Activated CD8-positive, alpha-beta memory T cell treated with anti-CD3 and anti-CD28 coated beads for 24 hours (primary cell): ENCODE measurements at regions not wholly inside any gene's neighbourhood (a gene's known extent, or its start where the extent isn't known, plus 50 kb on each side); places are given as distances from the start of the nearest gene placed in this dataset.
"Not testable (repeated sequence)": the region's sequence is repeated elsewhere in the genome, so short reads cannot be mapped to it uniquely, and the experiment has no call there.

Source experiments
- DNase-seq: peaks from one replicate; pipeline ENCODE4 v3.0.0-alpha.2; 2020

DNA sequence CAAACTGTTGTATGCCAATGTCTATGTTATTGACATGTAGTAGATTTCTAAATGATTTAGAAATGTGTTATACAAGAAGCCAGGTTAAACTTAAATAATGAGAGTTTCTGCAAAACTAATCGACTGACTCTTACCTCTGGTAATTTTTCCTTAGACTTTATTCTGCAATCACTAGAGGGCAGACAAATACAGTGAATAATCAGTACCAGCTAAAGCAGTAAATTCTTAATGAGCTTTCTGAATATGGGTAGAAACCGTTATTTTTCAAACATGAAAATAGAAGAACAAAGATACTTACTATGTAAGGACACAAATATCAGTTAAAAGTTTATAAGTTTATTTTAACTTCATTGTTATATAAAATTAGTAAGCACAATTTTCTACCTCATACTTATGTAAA, 97.9 kb upstream of the RGS1 start:
- DNase-seq: no peak

DNA sequence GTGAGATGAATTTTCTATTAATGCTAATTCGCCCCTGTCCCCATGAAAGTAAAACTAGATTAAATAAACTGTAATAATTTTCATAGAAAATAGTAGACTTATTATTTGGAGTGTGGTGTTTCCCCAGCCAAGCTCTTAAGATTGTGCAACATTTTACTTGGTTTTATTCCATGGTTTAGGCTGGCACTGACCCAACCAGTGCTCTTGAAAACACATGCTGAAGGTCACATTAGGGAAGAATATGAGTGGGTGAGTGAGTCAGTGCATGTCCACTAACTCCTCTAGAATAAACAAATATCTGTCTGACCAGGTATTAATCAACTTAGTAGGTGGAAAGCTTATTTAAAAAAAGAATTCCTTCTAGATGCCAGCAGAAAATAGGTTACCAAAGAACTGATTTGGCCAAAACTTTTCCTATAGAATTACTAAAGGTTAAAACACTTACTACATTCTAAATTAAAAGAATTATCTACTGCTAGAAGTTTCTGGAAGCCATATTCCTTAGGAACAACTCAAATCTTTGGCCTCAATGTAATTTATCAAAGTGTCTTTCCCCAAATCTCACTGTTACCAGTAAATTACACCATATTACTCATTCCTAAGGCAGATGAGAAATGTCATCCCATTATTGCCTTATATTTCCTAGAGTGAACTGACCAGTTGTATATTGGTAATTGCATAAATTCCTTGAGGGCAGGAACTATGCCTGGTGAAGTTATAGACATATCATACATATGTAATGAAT, 89.7 kb upstream of the RGS1 start:
- no peak for DNase-seq

DNA sequence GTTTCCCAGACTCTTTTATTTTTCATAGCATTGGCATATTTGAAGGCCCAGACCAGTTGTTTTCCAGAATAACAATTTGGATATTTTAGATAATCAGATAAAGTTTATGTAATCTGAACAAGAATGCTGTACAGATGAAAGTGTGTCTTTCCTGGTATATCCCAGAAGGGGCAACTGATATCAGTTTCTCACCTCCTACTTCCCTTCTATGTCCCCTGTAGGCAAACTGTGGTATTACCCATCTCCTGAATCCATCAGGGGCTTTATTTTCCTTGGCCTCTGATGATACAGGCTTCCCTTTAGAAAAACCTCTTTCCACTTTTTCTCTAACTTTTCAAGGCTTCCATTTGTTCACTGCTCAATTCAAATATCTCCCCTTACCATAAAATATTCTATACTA, 87.5 kb upstream of the RGS1 start:
- DNase-seq: no peak

DNA sequence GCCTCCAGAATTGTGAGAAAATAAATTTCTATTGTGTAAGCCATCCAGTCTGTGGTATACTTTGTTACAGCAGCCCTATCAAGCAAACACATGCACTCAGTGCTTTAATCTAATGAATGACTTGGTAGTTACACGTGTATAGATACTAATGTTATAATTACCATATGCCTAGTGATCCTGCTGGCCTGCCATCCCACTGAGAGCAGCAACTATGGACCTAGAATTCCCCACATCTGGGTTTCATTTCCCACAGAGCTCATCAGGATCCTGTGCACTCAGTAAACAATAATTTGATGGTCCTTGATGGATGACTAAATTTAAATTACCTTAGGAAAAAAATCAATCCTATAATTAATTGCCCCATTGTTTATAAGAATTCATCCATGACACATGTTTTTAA, 86.5 kb upstream of the RGS1 start:
- DNase-seq: no peak

DNA sequence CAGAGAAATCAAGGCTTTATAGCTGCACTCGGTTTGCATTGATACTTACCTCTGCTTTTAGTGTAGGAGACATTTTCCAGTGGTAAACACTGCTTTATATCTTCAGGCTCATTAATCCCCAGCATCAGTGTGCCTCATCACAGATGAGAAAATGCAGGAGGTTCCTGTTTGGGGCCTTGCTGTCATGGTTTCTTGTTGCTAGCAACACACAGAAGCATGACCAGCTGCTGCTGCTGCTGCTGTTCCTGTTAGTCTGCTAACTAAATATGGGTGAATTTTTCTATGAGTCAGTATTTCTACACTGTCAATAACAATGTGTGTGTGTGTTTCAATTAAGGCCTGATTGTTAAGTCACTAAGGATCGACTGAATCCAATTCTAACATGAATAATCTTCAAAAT, 85.8 kb upstream of the RGS1 start:
- no peak for DNase-seq

- no peak for DNase-seq
Observed at GRCh38 chr1:192491804-192492554, 83.6 kb upstream of the RGS1 start.

- no peak for DNase-seq
Observed at GRCh38 chr1:192493584-192493983, 82.0 kb upstream of the RGS1 start.

DNA sequence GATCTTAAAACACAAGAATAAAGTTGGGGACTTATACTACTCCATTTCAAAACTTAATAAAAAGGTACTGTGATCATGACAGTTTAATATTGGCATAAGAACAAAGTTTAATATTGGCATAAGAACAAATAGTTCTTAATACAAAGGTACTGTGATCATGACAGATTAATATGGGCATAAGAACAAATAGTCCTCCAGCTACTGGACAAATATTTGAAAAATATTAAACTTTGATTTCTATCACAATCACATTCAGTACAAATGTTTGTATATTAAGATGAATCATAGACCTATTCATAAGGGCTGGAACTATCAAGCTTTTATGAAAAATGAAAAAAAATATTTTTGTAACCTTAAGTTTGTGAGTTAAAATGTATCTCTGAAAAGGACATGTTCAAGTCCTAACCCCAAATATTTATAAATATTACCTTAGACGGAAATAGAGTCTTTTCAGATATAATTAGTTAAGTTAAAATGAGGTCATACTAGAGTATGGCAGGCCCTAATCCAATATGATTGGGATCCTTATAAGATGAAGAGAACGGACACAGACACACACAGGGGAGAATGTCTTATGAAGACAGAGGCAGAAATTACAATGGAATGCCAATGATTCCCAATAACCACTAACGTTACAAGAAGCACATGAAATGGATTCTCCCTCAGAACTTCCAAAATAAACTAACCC, 79.1 kb upstream of the RGS1 start:
- no peak for DNase-seq

GRCh38 chr1:192497214-192497794, 78.3 kb upstream of the RGS1 start:
- DNase-seq: no peak

DNA sequence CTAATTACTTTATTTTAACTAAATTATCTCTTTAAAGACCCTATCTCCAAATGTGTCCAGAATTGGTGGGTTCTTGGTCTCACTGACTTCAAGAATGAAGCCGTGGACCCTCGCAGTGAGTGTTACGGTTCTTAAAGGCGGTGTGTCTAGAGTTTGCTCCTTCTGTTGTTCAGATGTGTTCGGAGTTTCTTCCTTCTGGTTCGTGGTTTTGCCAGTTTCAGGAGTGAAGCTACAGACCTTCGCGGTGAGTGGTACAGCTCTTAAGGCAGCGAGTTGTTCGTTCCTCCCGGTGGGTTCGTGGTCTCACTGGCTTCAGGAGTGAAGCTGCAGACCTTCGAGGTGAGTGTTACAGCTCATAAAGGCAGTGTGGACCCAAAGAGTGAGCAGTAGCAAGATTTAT, 77.5 kb upstream of the RGS1 start:
- DNase-seq: not testable (repeated sequence)

GRCh38 chr1:192499061-192499581, 76.5 kb upstream of the RGS1 start:
- DNase-seq: not testable (repeated sequence)

GRCh38 chr1:192500541-192500940, 75.0 kb upstream of the RGS1 start:
- DNase-seq: not testable (repeated sequence)

DNA sequence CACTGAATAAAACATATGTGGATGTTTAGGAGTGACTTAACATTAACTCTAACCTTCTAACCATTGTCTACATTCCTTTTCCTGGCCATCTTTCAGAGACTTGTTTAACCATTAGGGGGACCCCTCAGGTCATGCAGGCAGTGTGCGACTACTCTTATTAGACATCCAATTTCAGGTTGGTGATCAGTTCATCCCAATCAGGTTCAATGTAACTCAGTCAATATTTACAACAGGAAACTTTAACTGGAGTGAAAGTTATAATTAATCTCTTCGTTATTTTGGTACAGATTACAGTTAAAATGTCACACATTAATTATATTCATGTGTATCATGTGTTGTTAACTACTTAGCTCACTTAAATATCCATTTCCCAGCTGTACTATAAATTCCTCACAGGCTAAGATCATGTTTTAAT, 68.8 kb upstream of the RGS1 start:
- DNase-seq: no peak

- no peak for DNase-seq
Observed at GRCh38 chr1:192512426-192513162, 63.0 kb upstream of the RGS1 start.

- no peak for DNase-seq
Observed at GRCh38 chr1:192513196-192513595, 62.4 kb upstream of the RGS1 start.

DNA sequence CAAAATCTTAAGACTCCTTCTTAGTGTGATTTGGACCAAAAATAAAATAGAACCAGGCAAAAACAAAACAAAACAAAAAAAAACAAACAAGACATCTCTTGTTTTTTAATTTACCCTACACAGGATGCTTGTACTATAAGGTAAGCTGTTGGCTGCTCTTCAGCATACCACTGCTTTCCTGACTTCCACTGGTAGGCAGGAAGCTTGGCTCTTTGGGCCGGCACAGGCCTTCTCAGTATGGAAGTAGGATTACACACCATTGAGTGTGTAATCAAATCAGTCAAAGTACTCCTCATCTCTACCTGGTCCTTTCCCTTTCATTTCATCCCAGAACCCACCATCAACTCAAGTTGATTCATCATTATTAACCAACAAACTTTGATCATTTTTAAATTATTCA, 61.9 kb upstream of the RGS1 start:
- DNase-seq: no peak

- no peak for DNase-seq
Observed at GRCh38 chr1:192516776-192517297, 58.7 kb upstream of the RGS1 start.

GRCh38 chr1:192517716-192518355, 57.7 kb upstream of the RGS1 start:
- not testable (repeated sequence) for DNase-seq

GRCh38 chr1:192518700-192519099, 56.9 kb upstream of the RGS1 start:
- no peak for DNase-seq

GRCh38 chr1:192521734-192522133, 53.8 kb upstream of the RGS1 start:
- no peak for DNase-seq

DNA sequence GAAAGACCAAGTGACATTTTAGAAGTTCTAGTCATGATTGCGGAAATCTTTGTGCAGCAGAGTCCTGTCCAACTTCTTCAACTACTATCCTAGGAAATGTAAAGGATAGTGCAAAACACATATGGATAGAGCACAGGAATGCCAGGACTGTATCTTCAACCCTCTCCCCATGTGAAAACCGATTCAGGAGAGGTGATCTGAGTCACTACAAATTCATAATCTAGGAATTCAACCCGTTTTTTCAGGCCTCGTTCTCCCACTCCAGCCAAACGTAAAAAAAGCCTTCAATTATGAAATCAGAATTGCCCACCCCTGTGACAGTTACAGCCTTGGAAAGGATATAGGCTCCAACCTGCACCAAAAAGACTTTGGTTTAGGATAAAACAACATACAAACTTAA, 52.9 kb upstream of the RGS1 start:
- DNase-seq: no peak

DNA sequence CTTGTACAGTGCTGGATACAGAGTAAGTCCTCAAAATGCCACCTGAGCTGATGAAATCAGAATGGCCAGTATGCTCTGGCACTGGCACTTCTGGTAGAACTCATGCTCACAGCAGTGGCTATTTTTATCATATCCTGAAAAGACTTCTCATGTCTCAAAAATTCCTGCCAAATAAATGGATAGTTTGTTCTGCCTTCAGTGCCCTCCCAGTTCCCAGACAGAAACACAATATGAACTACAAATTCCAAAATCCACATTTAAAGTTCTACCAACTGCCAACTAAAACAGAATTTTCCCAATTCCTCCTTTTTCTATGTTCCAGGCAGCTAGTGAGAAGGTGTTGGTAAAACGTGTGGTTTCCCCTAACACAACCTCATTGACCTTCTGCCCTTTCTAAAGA, 51.4 kb upstream of the RGS1 start:
- DNase-seq: no peak
